ENCODE measurements at regions not wholly inside any gene's neighbourhood (a gene's known extent, or its start where the extent isn't known, plus 50 kb on each side); places are given as distances from the start of the nearest gene placed in this dataset.

DNA sequence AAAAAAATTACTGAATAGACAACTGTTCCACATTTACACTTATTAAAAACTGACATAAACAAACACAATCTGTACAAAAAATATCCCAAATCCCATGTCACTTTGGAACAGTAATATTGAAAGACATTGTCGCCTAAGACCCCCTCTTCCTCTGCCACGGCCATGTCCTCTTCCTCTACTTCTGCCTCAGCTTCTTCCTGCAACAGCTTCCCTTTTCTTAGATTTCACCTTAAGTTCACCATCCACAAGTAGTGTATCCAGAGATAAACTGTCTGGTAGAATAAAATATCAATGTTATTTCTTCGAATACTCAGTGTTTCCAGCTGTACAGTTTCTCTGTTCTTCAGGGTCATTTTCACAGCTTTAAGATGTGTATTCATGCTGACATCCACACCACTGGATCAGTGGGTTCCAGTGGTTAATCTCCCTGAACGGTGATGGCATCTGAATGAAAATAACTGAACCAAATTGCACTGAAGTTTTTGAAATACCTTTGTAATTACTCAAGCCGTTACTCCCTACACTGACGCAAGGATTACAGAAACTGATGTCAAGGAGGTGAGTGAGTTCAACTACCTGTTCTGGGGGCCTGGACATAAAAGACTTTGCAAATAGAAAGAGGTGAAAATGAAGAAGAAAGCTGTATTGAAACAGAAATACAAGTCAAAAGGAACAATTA lies 208.5 kb downstream of the C12orf50 start:
- Histone ChIP-seq H3K4me3 (ENCODE audit: low read length) (no peak overlapping the region), H3K4me1 (ENCODE audit: control insufficient read depth, insufficient read depth, low read length) (no peaks in the 10 kb centered on the region), H3K27me3 (ENCODE audit: control insufficient read depth, insufficient read depth, low read length) (no peaks in the 10 kb centered on the region), H3K27ac (ENCODE audit: low read length) (no peak overlapping the region), H3K9me3 (ENCODE audit: control insufficient read depth, insufficient read depth, low read length) (no peaks in the 10 kb centered on the region), H3K36me3 (ENCODE audit: control insufficient read depth, insufficient read depth, low read length) (no peaks in the 10 kb centered on the region)
- intact Hi-C loops (cut with micrococcal nuclease) = no loop called here
- peaks cover 6 to 9% of the 10 kb centered on the region in 2 donors for H3K9me3 Mint-ChIP-seq
- ATAC-seq (no peak), DNase-seq (no peak)
- WGBS (ENCODE audit: insufficient coverage) = 60% methylated on average over 5 of the region's 6 CpGs
- no peaks in the 10 kb centered on the region for H3K36me3 Mint-ChIP-seq
- no peak overlapping the region for H3K4me3 Mint-ChIP-seq
- no peaks in the 10 kb centered on the region for H3K27me3 Mint-ChIP-seq (ENCODE audit: low read depth in 2 of 2)
- no peaks in the 10 kb centered on the region for H3K4me1 Mint-ChIP-seq
- no peak overlapping the region for H3K27ac Mint-ChIP-seq
- TF ChIP-seq, protein P1, sequence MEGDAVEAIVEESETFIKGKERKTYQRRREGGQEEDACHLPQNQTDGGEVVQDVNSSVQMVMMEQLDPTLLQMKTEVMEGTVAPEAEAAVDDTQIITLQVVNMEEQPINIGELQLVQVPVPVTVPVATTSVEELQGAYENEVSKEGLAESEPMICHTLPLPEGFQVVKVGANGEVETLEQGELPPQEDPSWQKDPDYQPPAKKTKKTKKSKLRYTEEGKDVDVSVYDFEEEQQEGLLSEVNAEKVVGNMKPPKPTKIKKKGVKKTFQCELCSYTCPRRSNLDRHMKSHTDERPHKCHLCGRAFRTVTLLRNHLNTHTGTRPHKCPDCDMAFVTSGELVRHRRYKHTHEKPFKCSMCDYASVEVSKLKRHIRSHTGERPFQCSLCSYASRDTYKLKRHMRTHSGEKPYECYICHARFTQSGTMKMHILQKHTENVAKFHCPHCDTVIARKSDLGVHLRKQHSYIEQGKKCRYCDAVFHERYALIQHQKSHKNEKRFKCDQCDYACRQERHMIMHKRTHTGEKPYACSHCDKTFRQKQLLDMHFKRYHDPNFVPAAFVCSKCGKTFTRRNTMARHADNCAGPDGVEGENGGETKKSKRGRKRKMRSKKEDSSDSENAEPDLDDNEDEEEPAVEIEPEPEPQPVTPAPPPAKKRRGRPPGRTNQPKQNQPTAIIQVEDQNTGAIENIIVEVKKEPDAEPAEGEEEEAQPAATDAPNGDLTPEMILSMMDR (IDR thresholded peaks at IDR 0.05) = no peak

DNA sequence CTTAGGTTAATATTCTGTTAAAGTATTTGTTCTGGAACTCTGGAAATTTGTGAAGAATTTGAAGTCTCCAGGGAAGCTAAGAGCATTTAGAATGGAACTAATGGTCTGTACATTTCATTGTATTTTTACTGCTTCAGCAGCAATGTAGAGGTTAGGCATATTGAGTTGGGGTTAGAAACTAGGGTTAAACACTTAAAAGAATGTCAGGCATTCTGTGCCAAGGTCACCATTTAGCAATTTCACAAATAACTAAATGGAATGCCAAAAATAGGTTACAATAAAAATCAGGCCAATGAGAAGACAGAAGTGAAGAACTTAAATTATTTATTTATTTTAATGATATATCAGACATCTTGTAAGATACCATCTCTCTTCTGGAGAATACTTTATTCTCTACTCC lies 210.8 kb downstream of the C12orf50 start:
- Mint-ChIP-seq H3K4me3 (no peak overlapping the region), H3K27ac (no peak overlapping the region), H3K9me3 (peaks cover 10 to 13% of the 10 kb centered on the region in 2 donors), H3K36me3 (no peaks in the 10 kb centered on the region), H3K4me1 (no peaks in the 10 kb centered on the region), H3K27me3 (ENCODE audit: low read depth in 2 of 2) (no peaks in the 10 kb centered on the region)
- no peaks in the 10 kb centered on the region for H3K27me3 ChIP-seq (ENCODE audit: control insufficient read depth, insufficient read depth, low read length)
- no peak overlapping the region for H3K27ac ChIP-seq (ENCODE audit: low read length)
- no peak overlapping the region for H3K4me3 ChIP-seq (ENCODE audit: low read length)
- TF ChIP-seq, protein P1 (IDR thresholded peaks at IDR 0.05) = no peak
- H3K9me3 ChIP-seq (ENCODE audit: control insufficient read depth, insufficient read depth, low read length) = no peaks in the 10 kb centered on the region
- intact Hi-C loops (cut with micrococcal nuclease) = no loop called here
- DNase-seq = no peak
- no peaks in the 10 kb centered on the region for H3K4me1 ChIP-seq (ENCODE audit: control insufficient read depth, insufficient read depth, low read length)
- H3K36me3 ChIP-seq (ENCODE audit: control insufficient read depth, insufficient read depth, low read length) = no peaks in the 10 kb centered on the region
- no peak for ATAC-seq

- intact Hi-C loops (cut with micrococcal nuclease) = no loop called here
- Histone ChIP-seq H3K27ac (ENCODE audit: low read length) (no peak overlapping the region), H3K9me3 (ENCODE audit: control insufficient read depth, insufficient read depth, low read length) (no peaks in the 10 kb centered on the region), H3K27me3 (ENCODE audit: control insufficient read depth, insufficient read depth, low read length) (no peaks in the 10 kb centered on the region), H3K4me3 (ENCODE audit: low read length) (no peak overlapping the region), H3K4me1 (ENCODE audit: control insufficient read depth, insufficient read depth, low read length) (no peaks in the 10 kb centered on the region), H3K36me3 (ENCODE audit: control insufficient read depth, insufficient read depth, low read length) (no peaks in the 10 kb centered on the region)
- H3K27ac Mint-ChIP-seq = no peak overlapping the region
- DNase-seq (no peak), ATAC-seq (no peak)
- no peaks in the 10 kb centered on the region for H3K4me1 Mint-ChIP-seq
- H3K4me3 Mint-ChIP-seq = no peak overlapping the region
- WGBS (ENCODE audit: insufficient coverage) = 84% methylated on average over 5 of the region's 6 CpGs
- TF ChIP-seq, protein P1 (IDR thresholded peaks at IDR 0.05) = no peak
- peaks cover 14 to 20% of the 10 kb centered on the region in 2 donors for H3K9me3 Mint-ChIP-seq
- no peaks in the 10 kb centered on the region for H3K27me3 Mint-ChIP-seq (ENCODE audit: low read depth in 2 of 2)
- H3K36me3 Mint-ChIP-seq = peaks cover 5% of the 10 kb centered on the region
Observed at GRCh38 chr12:87815771-87816585, 213.2 kb downstream of the C12orf50 start.
